SK-N-SH (cell line): ENCODE measurements at regions not wholly inside any gene's neighbourhood (a gene's known extent, or its start where the extent isn't known, plus 50 kb on each side); places are given as distances from the start of the nearest gene placed in this dataset.

Source experiments
- CTCF ChIA-PET: fragments of 300-600, 350-600 bp; formaldehyde crosslinking; extraction: SDS; loops from one replicate; lab custom pipeline; 2021; lab: Yijun Ruan, JAX
- POLR2A ChIA-PET: fragments of 350-600 bp; sonication (Branson Sonifier 250); formaldehyde crosslinking; extraction: SDS; loops from one replicate; lab custom pipeline; 2020; ENCODE audit warnings: antibody characterized with exemption, inconsistent platforms; lab: Yijun Ruan, JAX
- DNase-seq: peaks from one replicate; pipeline ENCODE4 v3.0.0; 2012
- H2AFZ ChIP-seq: fragments of 200-600 bp; sonication (generic); 2 replicates; pipeline ENCODE4 v1.8.1; 2016; ENCODE audit warnings: antibody characterized with exemption, mild to moderate bottlenecking, low read depth
- H3F3A ChIP-seq: fragments of 200-600 bp; sonication (generic); replicated peaks from 2 replicates; pipeline ENCODE3; 2016; ENCODE audit warnings: antibody characterized with exemption, mild to moderate bottlenecking; ENCODE audit not compliant: insufficient read depth
- H3K27ac ChIP-seq, 2 experiments: fragments of 200-500 bp in 1 of 2; fragments of 200-600 bp in 1 of 2; sonication (Bioruptor generic) in 1 of 2; sonication (generic), shearing (Covaris generic) in 1 of 2; 2 replicates each; pipeline versions ENCODE4 v1.5.1 to v1.6.1; 2014 to 2016; ENCODE audit warnings: low read depth in 2 of 2, inconsistent platforms in 1 of 2, low read length in 1 of 2, mild to moderate bottlenecking in 1 of 2, mixed read lengths in 1 of 2
- H3K27me3 ChIP-seq: fragments of 200-600 bp; sonication (generic), shearing (Covaris generic); 2 replicates; pipeline ENCODE4 v1.6.1; 2016; ENCODE audit warnings: mixed run types; ENCODE audit not compliant: insufficient read depth
- H3K36me3 ChIP-seq, 2 experiments: fragments of 200-500 bp in 1 of 2; fragments of 200-600 bp in 1 of 2; sonication (Bioruptor generic) in 1 of 2; sonication (generic) in 1 of 2; replicated peaks in 1 of 2; 2 replicates each; pipeline versions ENCODE3 to v1.5.1; 2014 to 2016; ENCODE audit warnings: low read length in 1 of 2, mild to moderate bottlenecking in 1 of 2; ENCODE audit not compliant: insufficient read depth in 2 of 2, control insufficient read depth in 1 of 2
- H3K4me1 ChIP-seq, 2 experiments: fragments of 200-500 bp in 1 of 2; fragments of 200-600 bp in 1 of 2; sonication (Bioruptor generic) in 1 of 2; sonication (generic), shearing (Covaris generic) in 1 of 2; 2 replicates each; pipeline versions ENCODE4 v1.5.1 to v1.6.1; 2014 to 2016; ENCODE audit warnings: low read depth in 1 of 2, low read length in 1 of 2, mixed run types in 1 of 2; ENCODE audit not compliant: insufficient read depth in 2 of 2, control insufficient read depth in 1 of 2
- H3K4me2 ChIP-seq: fragments of 200-600 bp; sonication (generic), shearing (Covaris generic); 2 replicates; pipeline ENCODE4 v1.6.1; 2017; ENCODE audit warnings: mixed run types
- H3K4me3 ChIP-seq, 2 experiments: fragments of 200-500 bp in 1 of 2; fragments of 200-600 bp in 1 of 2; sonication (Bioruptor generic) in 1 of 2; sonication (generic), shearing (Covaris generic) in 1 of 2; 2 replicates each; pipeline versions ENCODE4 v1.5.1 to v1.8.1; 2014 to 2016; ENCODE audit warnings: low read depth in 2 of 2, inconsistent platforms in 1 of 2, low read length in 1 of 2, mild to moderate bottlenecking in 1 of 2, mixed read lengths in 1 of 2, moderate library complexity in 1 of 2
- H3K79me2 ChIP-seq: fragments of 200-600 bp; sonication (generic); 2 replicates; pipeline ENCODE4 v1.8.1; 2017; ENCODE audit warnings: mild to moderate bottlenecking; ENCODE audit not compliant: insufficient read depth
- H3K9ac ChIP-seq: fragments of 200-600 bp; sonication (generic); 2 replicates; pipeline ENCODE4 v1.6.1; 2017; ENCODE audit warnings: mixed run types
- H3K9me2 ChIP-seq: fragments of 200-600 bp; sonication (generic); 2 replicates; pipeline ENCODE4 v1.6.1; 2017; ENCODE audit warnings: mixed run types
- H3K9me3 ChIP-seq: fragments of 200-600 bp; sonication (generic); 2 replicates; pipeline ENCODE4 v1.6.1; 2017; ENCODE audit warnings: mixed run types, mild to moderate bottlenecking, moderate library complexity
- H4K20me1 ChIP-seq: fragments of 200-600 bp; sonication (generic); 2 replicates; pipeline ENCODE4 v1.6.1; 2017; ENCODE audit warnings: mild to moderate bottlenecking, mixed run types; ENCODE audit not compliant: insufficient read depth
- CHD2 ChIP-seq: fragments of 150-350 bp; IDR thresholded peaks from 2 replicates; pipeline ENCODE4 v1.6.1; 2018; ENCODE audit warnings: low read length; ENCODE audit not compliant: partially characterized antibody
- ELF1 ChIP-seq: IDR thresholded peaks from 2 replicates; pipeline ENCODE4 v1.4.0; 2012
- EP300 ChIP-seq, 2 experiments: IDR thresholded peaks; 2 replicates each; pipeline versions ENCODE4 v1.4.0 to v1.6.1; 2012; ENCODE audit warnings: borderline replicate concordance in 1 of 2, low read depth in 1 of 2, low read length in 1 of 2
- FOXJ3 ChIP-seq: sonication (generic); formaldehyde crosslinking; IDR thresholded peaks from 2 replicates; pipeline ENCODE4 v1.5.1; 2020; ENCODE audit warnings: mild to moderate bottlenecking, missing genetic modification reagents
- JUND ChIP-seq: IDR thresholded peaks from 2 replicates; pipeline ENCODE4 v1.4.0; 2012
- MXI1 ChIP-seq: IDR thresholded peaks from 2 replicates; pipeline ENCODE4 v1.6.1; 2012; ENCODE audit warnings: mild to moderate bottlenecking, low read depth, low read length, improper control_type of control experiment
- NRF1 ChIP-seq: IDR thresholded peaks from 2 replicates; pipeline ENCODE4 v1.6.1; 2012; ENCODE audit warnings: low read depth, mild to moderate bottlenecking, low read length
- RAD21 ChIP-seq: IDR thresholded peaks from 2 replicates; pipeline ENCODE4 v1.6.1; 2012; ENCODE audit warnings: mild to moderate bottlenecking, low read length
- RCOR1 ChIP-seq: fragments of 150-350 bp; IDR thresholded peaks from 2 replicates; pipeline ENCODE4 v1.6.1; 2017; ENCODE audit warnings: antibody characterized with exemption, low read length
- RXRA ChIP-seq: IDR thresholded peaks from 2 replicates; pipeline ENCODE4 v1.4.0; 2012; ENCODE audit warnings: low read depth, mild to moderate bottlenecking, borderline replicate concordance
- TEAD4 ChIP-seq: IDR thresholded peaks from 2 replicates; pipeline ENCODE4 v1.4.0; 2012; ENCODE audit warnings: mild to moderate bottlenecking, borderline replicate concordance; ENCODE audit not compliant: insufficient read depth
- WGBS: methylation state at CpG from one replicate; pipeline ENCODE4 v1.1.6; 2017; ENCODE audit warnings: low lambda C conversion rate; 5-methylcytosine and 5-hydroxymethylcytosine counted together
- TF ChIP-seq, protein P1 (sequence below): IDR thresholded peaks from 2 replicates; pipeline ENCODE4 v1.4.0; 2012; ENCODE audit warnings: low read depth, borderline replicate concordance
- TF ChIP-seq, protein P2 (sequence below): IDR thresholded peaks from 2 replicates; pipeline ENCODE4 v1.4.0; 2012; ENCODE audit warnings: low read depth
- TF ChIP-seq, protein P3 (sequence below): IDR thresholded peaks from 2 replicates; pipeline ENCODE4; 2012
- TF ChIP-seq, protein P4 (sequence below): IDR thresholded peaks from 2 replicates; pipeline ENCODE4 v1.6.1; 2012; ENCODE audit warnings: mild to moderate bottlenecking, low read depth, low read length, moderate library complexity
- TF ChIP-seq, protein P5 (sequence below): IDR thresholded peaks from 2 replicates; pipeline ENCODE4 v1.4.0; 2012; ENCODE audit warnings: low read depth, borderline replicate concordance

DNA sequence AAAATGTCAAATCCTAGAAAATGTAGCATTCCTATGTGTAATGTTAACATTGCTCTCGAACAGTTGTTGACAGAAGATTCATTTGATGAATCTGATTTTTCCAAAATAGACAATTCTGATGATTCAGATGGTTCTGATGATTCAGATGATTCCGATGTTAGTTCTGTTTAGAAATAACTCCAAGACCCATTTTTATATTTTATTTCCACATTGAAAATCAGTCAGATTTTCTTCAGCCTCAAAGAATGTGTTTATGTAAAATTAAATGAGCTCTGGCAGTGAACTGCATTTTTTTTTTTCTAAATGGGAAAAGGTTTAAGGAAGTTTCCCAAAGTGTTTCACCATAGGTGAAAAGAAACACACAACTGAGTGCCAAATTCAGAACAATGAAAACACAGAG is 136.5 kb downstream of the TSEN15 start (continued):
- TF ChIP-seq, protein P1, sequence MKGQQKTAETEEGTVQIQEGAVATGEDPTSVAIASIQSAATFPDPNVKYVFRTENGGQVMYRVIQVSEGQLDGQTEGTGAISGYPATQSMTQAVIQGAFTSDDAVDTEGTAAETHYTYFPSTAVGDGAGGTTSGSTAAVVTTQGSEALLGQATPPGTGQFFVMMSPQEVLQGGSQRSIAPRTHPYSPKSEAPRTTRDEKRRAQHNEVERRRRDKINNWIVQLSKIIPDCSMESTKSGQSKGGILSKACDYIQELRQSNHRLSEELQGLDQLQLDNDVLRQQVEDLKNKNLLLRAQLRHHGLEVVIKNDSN: no peak
- no peak for TF ChIP-seq ELF1

DNA sequence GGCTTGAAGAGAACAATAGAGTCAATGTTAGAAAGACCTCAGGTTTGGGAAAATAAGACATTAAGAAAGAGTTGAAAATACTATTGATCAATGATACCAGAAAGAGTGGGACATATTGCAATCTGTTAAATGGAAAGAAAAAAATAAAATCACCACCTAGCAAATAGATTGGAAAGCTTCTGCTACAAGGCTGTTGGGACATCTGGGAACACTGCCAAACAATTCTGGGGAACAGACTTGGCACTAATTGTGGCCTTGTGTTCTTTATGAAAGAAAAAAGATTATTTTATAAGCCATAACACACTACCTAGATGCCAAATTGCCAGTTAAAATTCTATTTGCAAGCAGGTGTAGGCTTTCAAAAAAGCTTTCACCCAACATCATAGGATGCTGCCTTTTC is 137.8 kb downstream of the TSEN15 start:
- Histone ChIP-seq H3K36me3 (no peaks in the 10 kb centered on the region), H3K4me3 (no peak overlapping the region), H4K20me1 (no peaks in the 10 kb centered on the region), H3K4me2 (no peak overlapping the region), H3K4me1 (peaks cover 0 to 13% of the 10 kb centered on the region in 2 experiments; a peak in 2 of 4 replicates), H3K27me3 (no peaks in the 10 kb centered on the region), H3F3A (no peaks in the 10 kb centered on the region), H3K79me2 (no peaks in the 10 kb centered on the region), H2AFZ (no peak overlapping the region), H3K9me2 (no peaks in the 10 kb centered on the region), H3K27ac (peak overlapping the region in 1 of 2 experiments; percentile 64; a peak in 2 of 4 replicates), H3K9ac (no peak overlapping the region), H3K9me3 (no peaks in the 10 kb centered on the region)
- CTCF ChIA-PET: interaction anchor here (1.4 kb wide), 2 partner anchors 23 to 33 kb away, joined by 3 to 4 read pairs; no protein-coding TSS in a partner anchor
- no peak for TF ChIP-seq RAD21
- peak; percentile 38; the same call in 1 of the 2 replicates for TF ChIP-seq RCOR1
- peak in 1 of 2 experiments; percentile 14; a peak in 1 of 4 replicates for TF ChIP-seq EP300 (IDR thresholded peaks at IDR 0.05; ENCODE audit: borderline replicate concordance in 1 of 2, low read depth in 1 of 2, low read length in 1 of 2)
- POLR2A ChIA-PET: no interaction called here
- DNase-seq: peak; percentile 24

DNA sequence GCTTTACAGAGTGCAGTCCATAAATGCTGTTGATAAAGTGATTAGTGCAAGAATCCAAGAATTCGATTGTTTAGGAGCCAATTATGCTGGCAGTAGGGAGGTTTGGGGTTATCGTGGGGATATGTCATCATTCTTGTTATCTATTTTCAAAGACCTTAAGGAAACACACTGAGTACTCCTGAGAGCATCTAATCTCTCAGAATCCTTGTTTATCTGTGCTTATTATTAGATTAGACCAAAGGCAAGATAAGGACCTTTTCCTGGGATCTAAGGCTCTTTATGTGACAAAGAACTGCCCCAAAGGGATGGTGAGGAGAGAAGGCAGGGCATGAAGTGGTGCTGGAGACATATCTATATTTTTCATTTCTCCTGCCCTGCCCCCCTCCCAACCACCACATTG is 139.1 kb downstream of the TSEN15 start:
- H3K9ac ChIP-seq: no peak overlapping the region
- no peaks in the 10 kb centered on the region for H3K9me3 ChIP-seq
- no peak for TF ChIP-seq RXRA
- no peak for TF ChIP-seq MXI1
- no peak for TF ChIP-seq FOXJ3 (CRISPR knock-in tag)
- TF ChIP-seq CHD2: no peak
- TF ChIP-seq NRF1: no peak
- TF ChIP-seq, protein P2, sequence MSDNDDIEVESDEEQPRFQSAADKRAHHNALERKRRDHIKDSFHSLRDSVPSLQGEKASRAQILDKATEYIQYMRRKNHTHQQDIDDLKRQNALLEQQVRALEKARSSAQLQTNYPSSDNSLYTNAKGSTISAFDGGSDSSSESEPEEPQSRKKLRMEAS: no peak
- TF ChIP-seq, protein P3, sequence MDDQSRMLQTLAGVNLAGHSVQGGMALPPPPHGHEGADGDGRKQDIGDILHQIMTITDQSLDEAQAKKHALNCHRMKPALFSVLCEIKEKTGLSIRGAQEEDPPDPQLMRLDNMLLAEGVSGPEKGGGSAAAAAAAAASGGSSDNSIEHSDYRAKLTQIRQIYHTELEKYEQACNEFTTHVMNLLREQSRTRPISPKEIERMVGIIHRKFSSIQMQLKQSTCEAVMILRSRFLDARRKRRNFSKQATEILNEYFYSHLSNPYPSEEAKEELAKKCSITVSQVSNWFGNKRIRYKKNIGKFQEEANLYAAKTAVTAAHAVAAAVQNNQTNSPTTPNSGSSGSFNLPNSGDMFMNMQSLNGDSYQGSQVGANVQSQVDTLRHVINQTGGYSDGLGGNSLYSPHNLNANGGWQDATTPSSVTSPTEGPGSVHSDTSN: no peak
- TF ChIP-seq, protein P4, sequence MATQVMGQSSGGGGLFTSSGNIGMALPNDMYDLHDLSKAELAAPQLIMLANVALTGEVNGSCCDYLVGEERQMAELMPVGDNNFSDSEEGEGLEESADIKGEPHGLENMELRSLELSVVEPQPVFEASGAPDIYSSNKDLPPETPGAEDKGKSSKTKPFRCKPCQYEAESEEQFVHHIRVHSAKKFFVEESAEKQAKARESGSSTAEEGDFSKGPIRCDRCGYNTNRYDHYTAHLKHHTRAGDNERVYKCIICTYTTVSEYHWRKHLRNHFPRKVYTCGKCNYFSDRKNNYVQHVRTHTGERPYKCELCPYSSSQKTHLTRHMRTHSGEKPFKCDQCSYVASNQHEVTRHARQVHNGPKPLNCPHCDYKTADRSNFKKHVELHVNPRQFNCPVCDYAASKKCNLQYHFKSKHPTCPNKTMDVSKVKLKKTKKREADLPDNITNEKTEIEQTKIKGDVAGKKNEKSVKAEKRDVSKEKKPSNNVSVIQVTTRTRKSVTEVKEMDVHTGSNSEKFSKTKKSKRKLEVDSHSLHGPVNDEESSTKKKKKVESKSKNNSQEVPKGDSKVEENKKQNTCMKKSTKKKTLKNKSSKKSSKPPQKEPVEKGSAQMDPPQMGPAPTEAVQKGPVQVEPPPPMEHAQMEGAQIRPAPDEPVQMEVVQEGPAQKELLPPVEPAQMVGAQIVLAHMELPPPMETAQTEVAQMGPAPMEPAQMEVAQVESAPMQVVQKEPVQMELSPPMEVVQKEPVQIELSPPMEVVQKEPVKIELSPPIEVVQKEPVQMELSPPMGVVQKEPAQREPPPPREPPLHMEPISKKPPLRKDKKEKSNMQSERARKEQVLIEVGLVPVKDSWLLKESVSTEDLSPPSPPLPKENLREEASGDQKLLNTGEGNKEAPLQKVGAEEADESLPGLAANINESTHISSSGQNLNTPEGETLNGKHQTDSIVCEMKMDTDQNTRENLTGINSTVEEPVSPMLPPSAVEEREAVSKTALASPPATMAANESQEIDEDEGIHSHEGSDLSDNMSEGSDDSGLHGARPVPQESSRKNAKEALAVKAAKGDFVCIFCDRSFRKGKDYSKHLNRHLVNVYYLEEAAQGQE: no peak
- TF ChIP-seq, protein P5, sequence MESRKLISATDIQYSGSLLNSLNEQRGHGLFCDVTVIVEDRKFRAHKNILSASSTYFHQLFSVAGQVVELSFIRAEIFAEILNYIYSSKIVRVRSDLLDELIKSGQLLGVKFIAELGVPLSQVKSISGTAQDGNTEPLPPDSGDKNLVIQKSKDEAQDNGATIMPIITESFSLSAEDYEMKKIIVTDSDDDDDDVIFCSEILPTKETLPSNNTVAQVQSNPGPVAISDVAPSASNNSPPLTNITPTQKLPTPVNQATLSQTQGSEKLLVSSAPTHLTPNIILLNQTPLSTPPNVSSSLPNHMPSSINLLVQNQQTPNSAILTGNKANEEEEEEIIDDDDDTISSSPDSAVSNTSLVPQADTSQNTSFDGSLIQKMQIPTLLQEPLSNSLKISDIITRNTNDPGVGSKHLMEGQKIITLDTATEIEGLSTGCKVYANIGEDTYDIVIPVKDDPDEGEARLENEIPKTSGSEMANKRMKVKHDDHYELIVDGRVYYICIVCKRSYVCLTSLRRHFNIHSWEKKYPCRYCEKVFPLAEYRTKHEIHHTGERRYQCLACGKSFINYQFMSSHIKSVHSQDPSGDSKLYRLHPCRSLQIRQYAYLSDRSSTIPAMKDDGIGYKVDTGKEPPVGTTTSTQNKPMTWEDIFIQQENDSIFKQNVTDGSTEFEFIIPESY: no peak
- TF ChIP-seq JUND: no peak
- TF ChIP-seq TEAD4: no peak
- no peak overlapping the region; a peak in 1 of 4 replicates for H3K27ac ChIP-seq
- ChIA-PET POLR2A (no interaction called here), CTCF (interaction anchor here (1.3 to 1.7 kb wide), 3 partner anchors 32 to 373 kb away, joined by 4 to 7 read pairs (median 4); no protein-coding TSS in a partner anchor)
- H3K27me3 ChIP-seq: no peaks in the 10 kb centered on the region
- no peaks in the 10 kb centered on the region for H3F3A ChIP-seq
- H3K4me1 ChIP-seq: peaks cover 0 to 13% of the 10 kb centered on the region in 2 experiments; a peak in 2 of 4 replicates
- DNase-seq: no peak
- no peak overlapping the region for H3K4me3 ChIP-seq
- no peaks in the 10 kb centered on the region for H3K79me2 ChIP-seq
- no peaks in the 10 kb centered on the region for H4K20me1 ChIP-seq
- no peaks in the 10 kb centered on the region for H3K36me3 ChIP-seq
- H2AFZ ChIP-seq: no peak overlapping the region
- no peak overlapping the region for H3K4me2 ChIP-seq
- no peaks in the 10 kb centered on the region for H3K9me2 ChIP-seq
- WGBS: 59% methylated on average over 2 of the region's 2 CpGs
